Keratinocyte (primary cell): ENCODE measurements at regions not wholly inside any gene's neighbourhood (a gene's known extent, or its start where the extent isn't known, plus 50 kb on each side); places are given as distances from the start of the nearest gene placed in this dataset.

Experiments
- EZH2 ChIP-seq: IDR thresholded peaks from one replicate; pipeline ENCODE4 v1.6.1; 2012; ENCODE audit warnings: inconsistent platforms, mild to moderate bottlenecking, low read length, moderate library complexity
- TF ChIP-seq, protein P1 (sequence below), 3 experiments: IDR thresholded peaks in 1 of 3; conservative IDR thresholded peaks in 1 of 3; optimal IDR thresholded peaks in 1 of 3; 2 replicates in 2 of 3; 3 replicates in 1 of 3; pipeline versions ENCODE3 to v1.5.1; 2011; ENCODE audit warnings: low read length in 3 of 3, mild to moderate bottlenecking in 3 of 3, moderate library complexity in 2 of 3, control low read depth in 1 of 3, inconsistent platforms in 1 of 3; ENCODE audit not compliant: insufficient read depth in 2 of 3; ENCODE audit errors: extremely low read depth in 1 of 3

DNA sequence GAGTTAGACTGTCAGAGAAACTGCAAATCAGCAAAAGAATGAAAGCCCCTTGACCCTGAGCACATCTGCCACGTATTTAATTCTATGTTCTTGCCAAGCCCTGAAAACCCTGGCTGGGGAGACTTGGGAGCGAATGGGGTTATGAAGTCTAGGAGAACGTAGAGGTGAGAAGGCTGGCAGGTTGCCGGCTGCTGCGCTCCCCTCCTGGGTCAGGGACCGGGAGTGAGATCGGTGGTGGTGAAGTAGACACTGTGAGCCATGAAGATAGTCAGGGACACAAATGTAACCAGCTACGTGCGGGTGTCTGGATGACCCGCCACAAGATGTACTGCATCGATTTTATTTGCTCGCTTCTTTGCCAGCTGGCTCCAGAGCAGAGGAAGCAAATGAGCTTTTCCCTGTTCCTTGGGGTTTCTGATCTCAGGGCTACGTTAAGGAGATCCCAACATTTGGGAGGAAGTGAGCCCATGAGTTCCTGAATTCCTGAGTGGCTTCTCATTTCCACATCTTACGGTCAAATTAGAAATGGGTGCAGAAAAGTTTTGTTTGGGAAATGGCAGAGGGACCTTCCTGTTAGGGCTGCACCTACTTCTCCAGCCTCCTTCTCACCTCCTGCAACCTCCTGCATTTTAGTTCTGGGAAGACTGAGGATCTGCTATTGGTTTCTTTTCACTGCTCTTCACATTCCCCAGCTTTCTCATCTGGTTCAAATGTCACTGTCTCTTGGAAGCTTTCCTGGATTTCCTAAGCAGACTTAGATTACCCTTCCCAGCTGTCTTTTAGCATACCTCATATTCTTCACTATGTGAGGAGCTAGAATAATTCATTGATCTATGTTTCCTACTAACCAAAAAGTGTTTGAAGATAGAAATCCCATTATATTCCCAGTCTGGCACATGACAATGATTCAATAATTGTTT is 360.6 kb downstream of the ZNF521 start:
- TF ChIP-seq, protein P1, sequence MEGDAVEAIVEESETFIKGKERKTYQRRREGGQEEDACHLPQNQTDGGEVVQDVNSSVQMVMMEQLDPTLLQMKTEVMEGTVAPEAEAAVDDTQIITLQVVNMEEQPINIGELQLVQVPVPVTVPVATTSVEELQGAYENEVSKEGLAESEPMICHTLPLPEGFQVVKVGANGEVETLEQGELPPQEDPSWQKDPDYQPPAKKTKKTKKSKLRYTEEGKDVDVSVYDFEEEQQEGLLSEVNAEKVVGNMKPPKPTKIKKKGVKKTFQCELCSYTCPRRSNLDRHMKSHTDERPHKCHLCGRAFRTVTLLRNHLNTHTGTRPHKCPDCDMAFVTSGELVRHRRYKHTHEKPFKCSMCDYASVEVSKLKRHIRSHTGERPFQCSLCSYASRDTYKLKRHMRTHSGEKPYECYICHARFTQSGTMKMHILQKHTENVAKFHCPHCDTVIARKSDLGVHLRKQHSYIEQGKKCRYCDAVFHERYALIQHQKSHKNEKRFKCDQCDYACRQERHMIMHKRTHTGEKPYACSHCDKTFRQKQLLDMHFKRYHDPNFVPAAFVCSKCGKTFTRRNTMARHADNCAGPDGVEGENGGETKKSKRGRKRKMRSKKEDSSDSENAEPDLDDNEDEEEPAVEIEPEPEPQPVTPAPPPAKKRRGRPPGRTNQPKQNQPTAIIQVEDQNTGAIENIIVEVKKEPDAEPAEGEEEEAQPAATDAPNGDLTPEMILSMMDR (optimal IDR thresholded peaks at IDR 0.05 in 1 of 3, IDR thresholded peaks at IDR 0.05 in 1 of 3, conservative IDR thresholded peaks at IDR 0.05 in 1 of 3; ENCODE audit: extremely low read depth in 1 of 3, insufficient read depth in 2 of 3, low read length in 3 of 3) = no peak
- no peak for TF ChIP-seq EZH2
